Neural cell (in vitro differentiated cells): ENCODE measurements at regions not wholly inside any gene's neighbourhood (a gene's known extent, or its start where the extent isn't known, plus 50 kb on each side); places are given as distances from the start of the nearest gene placed in this dataset.

Source experiments
- H2AFZ ChIP-seq: fragments of 200-600, 300-800 bp; sonication (generic), shearing (Covaris generic); 2 replicates; pipeline ENCODE4 v1.6.0; 2014; ENCODE audit warnings: low read depth, mild to moderate bottlenecking, antibody characterized with exemption, low read length, moderate library complexity
- H3F3A ChIP-seq: fragments of 200-600 bp; shearing (Covaris generic); 2 replicates; pipeline ENCODE4 v1.6.1; 2016; ENCODE audit warnings: mild to moderate bottlenecking, moderate library complexity, mixed read lengths, antibody characterized with exemption, low read length; ENCODE audit not compliant: insufficient read depth, poor library complexity, severe bottlenecking
- H3K27ac ChIP-seq: fragments of 200-600, 300-800 bp; sonication (generic), shearing (Covaris generic); 2 replicates; pipeline ENCODE4 v1.5.1; 2014; ENCODE audit warnings: mild to moderate bottlenecking, low read length, moderate library complexity
- H3K27me3 ChIP-seq: fragments of 300-800, 200-600 bp; sonication (generic), shearing (Covaris generic); 2 replicates; pipeline ENCODE4 v1.6.0; 2014; ENCODE audit warnings: mild to moderate bottlenecking, low read depth, low read length, moderate library complexity; ENCODE audit not compliant: insufficient read depth
- H3K36me3 ChIP-seq: fragments of 300-800, 200-600 bp; sonication (generic), shearing (Covaris generic); 2 replicates; pipeline ENCODE4 v1.5.1; 2014; ENCODE audit warnings: mild to moderate bottlenecking, antibody characterized with exemption, low read length, moderate library complexity; ENCODE audit not compliant: insufficient read depth
- H3K4me2 ChIP-seq: fragments of 300-800, 200-600 bp; sonication (generic), shearing (Covaris generic); 2 replicates; pipeline ENCODE4 v1.6.0; 2014; ENCODE audit warnings: mild to moderate bottlenecking, low read length
- H3K4me3 ChIP-seq: fragments of 300-800, 200-600 bp; sonication (generic), shearing (Covaris generic); 2 replicates; pipeline ENCODE4 v1.5.1; 2014; ENCODE audit warnings: mild to moderate bottlenecking, low read length, moderate library complexity
- H3K79me2 ChIP-seq: fragments of 200-600 bp; shearing (Covaris generic); replicated peaks from 2 replicates; pipeline ENCODE4 v1.6.0; 2014; ENCODE audit warnings: mild to moderate bottlenecking, low read length, moderate library complexity; ENCODE audit not compliant: insufficient read depth
- H3K9ac ChIP-seq: fragments of 300-800, 200-600 bp; sonication (generic), shearing (Covaris generic); 2 replicates; pipeline ENCODE4 v1.6.1; 2016; ENCODE audit warnings: mild to moderate bottlenecking, low read length, mixed read lengths
- H3K9me2 ChIP-seq: fragments of 200-600 bp; shearing (Covaris generic); 2 replicates; pipeline ENCODE4 v1.6.1; 2016; ENCODE audit warnings: mild to moderate bottlenecking, low read length, mixed read lengths; ENCODE audit not compliant: insufficient read depth
- H3K9me3 ChIP-seq: fragments of 200-600, 300-800 bp; sonication (generic), shearing (Covaris generic); 2 replicates; pipeline ENCODE4 v1.6.1; 2016; ENCODE audit warnings: mild to moderate bottlenecking, mixed run types, low read length, moderate library complexity, mixed read lengths
- H4K20me1 ChIP-seq: fragments of 200-600 bp; shearing (Covaris generic); 2 replicates; pipeline ENCODE4 v1.6.1; 2016; ENCODE audit warnings: mild to moderate bottlenecking, mixed run types; ENCODE audit not compliant: insufficient read depth
- EP300 ChIP-seq: fragments of 450-650 bp; conservative IDR thresholded peaks from 2 replicates; pipeline ENCODE4 v1.6.1; 2014; ENCODE audit warnings: antibody characterized with exemption, mild to moderate bottlenecking, moderate library complexity; ENCODE audit not compliant: poor library complexity, severe bottlenecking
- EZH2 ChIP-seq: fragments of 200-600, 300-800 bp; shearing (Covaris generic), sonication (generic); IDR thresholded peaks from 2 replicates; pipeline ENCODE4 v1.6.1; 2014; ENCODE audit warnings: antibody characterized with exemption, low read length, borderline replicate concordance, mild to moderate bottlenecking; ENCODE audit not compliant: insufficient read depth, poor library complexity, severe bottlenecking
- MXI1 ChIP-seq: fragments of 450-650 bp; conservative IDR thresholded peaks from 2 replicates; pipeline ENCODE4 v1.6.1; 2014; ENCODE audit warnings: antibody characterized with exemption, mild to moderate bottlenecking; ENCODE audit not compliant: poor library complexity, severe bottlenecking
- POLR2AphosphoS5 ChIP-seq: IDR thresholded peaks from 2 replicates; pipeline ENCODE4 v1.6.1; 2012
- RAD21 ChIP-seq: fragments of 450-650 bp; conservative IDR thresholded peaks from 2 replicates; pipeline ENCODE4 v1.6.1; 2014; ENCODE audit warnings: antibody characterized with exemption, mild to moderate bottlenecking, moderate library complexity
- SMC3 ChIP-seq: fragments of 450-650 bp; conservative IDR thresholded peaks from 2 replicates; pipeline ENCODE4 v1.6.1; 2014; ENCODE audit warnings: antibody characterized with exemption, mild to moderate bottlenecking, moderate library complexity; ENCODE audit not compliant: poor library complexity
- TAF1 ChIP-seq: IDR thresholded peaks from 2 replicates; pipeline ENCODE4 v1.6.1; 2012; ENCODE audit warnings: low read depth
- TF ChIP-seq, protein P1 (sequence below): IDR thresholded peaks from 2 replicates; pipeline ENCODE4 v1.6.1; 2012; ENCODE audit warnings: borderline replicate concordance
- TF ChIP-seq, protein P2 (sequence below): fragments of 450-650 bp; IDR thresholded peaks from 2 replicates; pipeline ENCODE4 v1.5.1; 2014; ENCODE audit warnings: antibody characterized with exemption, mild to moderate bottlenecking, moderate library complexity; ENCODE audit not compliant: poor library complexity, severe bottlenecking

DNA sequence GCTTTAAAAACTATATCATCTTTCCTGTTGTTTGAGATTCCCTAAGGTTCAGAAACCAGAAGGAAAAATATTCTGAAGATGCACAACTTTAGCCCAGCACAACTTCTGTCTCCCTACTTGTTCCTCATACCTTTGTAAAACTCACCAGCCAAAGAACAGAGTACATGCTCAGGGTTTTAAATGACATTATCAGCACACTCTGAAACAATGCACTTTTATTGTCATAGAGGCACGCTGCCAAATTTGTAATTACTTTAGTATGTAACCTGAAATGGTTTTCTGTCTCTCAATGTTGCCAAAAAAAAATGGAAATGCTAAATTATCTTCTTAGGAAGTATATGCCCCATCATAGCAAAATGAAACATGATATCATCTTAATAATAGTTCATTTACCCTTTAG is 383.6 kb upstream of the CDH6 start:
- H3K4me2 ChIP-seq, result no peak overlapping the region
- no peak overlapping the region for H3K9ac ChIP-seq
- no peaks in the 10 kb centered on the region for H3K79me2 ChIP-seq
- no peak overlapping the region for H2AFZ ChIP-seq
- no peaks in the 10 kb centered on the region for H3K9me2 ChIP-seq
- H3K36me3 ChIP-seq, result no peaks in the 10 kb centered on the region
- no peak for TF ChIP-seq TAF1
- TF ChIP-seq, protein P1, sequence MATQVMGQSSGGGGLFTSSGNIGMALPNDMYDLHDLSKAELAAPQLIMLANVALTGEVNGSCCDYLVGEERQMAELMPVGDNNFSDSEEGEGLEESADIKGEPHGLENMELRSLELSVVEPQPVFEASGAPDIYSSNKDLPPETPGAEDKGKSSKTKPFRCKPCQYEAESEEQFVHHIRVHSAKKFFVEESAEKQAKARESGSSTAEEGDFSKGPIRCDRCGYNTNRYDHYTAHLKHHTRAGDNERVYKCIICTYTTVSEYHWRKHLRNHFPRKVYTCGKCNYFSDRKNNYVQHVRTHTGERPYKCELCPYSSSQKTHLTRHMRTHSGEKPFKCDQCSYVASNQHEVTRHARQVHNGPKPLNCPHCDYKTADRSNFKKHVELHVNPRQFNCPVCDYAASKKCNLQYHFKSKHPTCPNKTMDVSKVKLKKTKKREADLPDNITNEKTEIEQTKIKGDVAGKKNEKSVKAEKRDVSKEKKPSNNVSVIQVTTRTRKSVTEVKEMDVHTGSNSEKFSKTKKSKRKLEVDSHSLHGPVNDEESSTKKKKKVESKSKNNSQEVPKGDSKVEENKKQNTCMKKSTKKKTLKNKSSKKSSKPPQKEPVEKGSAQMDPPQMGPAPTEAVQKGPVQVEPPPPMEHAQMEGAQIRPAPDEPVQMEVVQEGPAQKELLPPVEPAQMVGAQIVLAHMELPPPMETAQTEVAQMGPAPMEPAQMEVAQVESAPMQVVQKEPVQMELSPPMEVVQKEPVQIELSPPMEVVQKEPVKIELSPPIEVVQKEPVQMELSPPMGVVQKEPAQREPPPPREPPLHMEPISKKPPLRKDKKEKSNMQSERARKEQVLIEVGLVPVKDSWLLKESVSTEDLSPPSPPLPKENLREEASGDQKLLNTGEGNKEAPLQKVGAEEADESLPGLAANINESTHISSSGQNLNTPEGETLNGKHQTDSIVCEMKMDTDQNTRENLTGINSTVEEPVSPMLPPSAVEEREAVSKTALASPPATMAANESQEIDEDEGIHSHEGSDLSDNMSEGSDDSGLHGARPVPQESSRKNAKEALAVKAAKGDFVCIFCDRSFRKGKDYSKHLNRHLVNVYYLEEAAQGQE, result no peak
- TF ChIP-seq, protein P2, sequence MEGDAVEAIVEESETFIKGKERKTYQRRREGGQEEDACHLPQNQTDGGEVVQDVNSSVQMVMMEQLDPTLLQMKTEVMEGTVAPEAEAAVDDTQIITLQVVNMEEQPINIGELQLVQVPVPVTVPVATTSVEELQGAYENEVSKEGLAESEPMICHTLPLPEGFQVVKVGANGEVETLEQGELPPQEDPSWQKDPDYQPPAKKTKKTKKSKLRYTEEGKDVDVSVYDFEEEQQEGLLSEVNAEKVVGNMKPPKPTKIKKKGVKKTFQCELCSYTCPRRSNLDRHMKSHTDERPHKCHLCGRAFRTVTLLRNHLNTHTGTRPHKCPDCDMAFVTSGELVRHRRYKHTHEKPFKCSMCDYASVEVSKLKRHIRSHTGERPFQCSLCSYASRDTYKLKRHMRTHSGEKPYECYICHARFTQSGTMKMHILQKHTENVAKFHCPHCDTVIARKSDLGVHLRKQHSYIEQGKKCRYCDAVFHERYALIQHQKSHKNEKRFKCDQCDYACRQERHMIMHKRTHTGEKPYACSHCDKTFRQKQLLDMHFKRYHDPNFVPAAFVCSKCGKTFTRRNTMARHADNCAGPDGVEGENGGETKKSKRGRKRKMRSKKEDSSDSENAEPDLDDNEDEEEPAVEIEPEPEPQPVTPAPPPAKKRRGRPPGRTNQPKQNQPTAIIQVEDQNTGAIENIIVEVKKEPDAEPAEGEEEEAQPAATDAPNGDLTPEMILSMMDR, result no peak
- no peaks in the 10 kb centered on the region for H3K9me3 ChIP-seq
- H3F3A ChIP-seq, result no peaks in the 10 kb centered on the region
- H3K27ac ChIP-seq, result no peak overlapping the region
- H3K4me3 ChIP-seq, result no peak overlapping the region
- no peaks in the 10 kb centered on the region for H4K20me1 ChIP-seq
- no peaks in the 10 kb centered on the region for H3K27me3 ChIP-seq

DNA sequence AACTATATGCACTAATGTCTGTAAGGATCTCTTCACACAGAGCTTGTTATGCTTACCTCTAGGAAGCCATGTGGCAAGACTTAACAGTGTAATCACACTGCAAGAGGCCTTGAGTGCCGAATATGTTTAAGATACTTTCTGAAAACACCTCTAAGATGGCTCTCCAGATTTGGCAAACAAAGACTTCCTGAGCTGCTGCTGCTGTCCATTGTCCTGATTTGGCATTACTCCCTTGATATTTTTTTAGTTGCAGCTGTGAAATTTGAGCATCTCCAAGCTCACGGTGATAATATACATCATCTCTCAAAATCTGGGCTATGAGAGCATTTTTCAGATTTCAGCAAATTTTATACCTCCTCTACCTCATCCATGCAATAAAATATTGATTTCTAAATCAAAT is 384.5 kb upstream of the CDH6 start:
- Histone ChIP-seq H3K27me3 (no peaks in the 10 kb centered on the region), H3K9me3 (no peaks in the 10 kb centered on the region)

More for the DNA sequence above, 384.5 kb upstream of the CDH6 start:
- Histone ChIP-seq H3K36me3 (no peaks in the 10 kb centered on the region), H3K9me2 (no peaks in the 10 kb centered on the region), H4K20me1 (no peaks in the 10 kb centered on the region), H3K9ac (no peak overlapping the region), H3K27ac (no peak overlapping the region), H3K4me2 (no peak overlapping the region), H3F3A (no peaks in the 10 kb centered on the region), H3K4me3 (no peak overlapping the region), H3K79me2 (no peaks in the 10 kb centered on the region), H2AFZ (no peak overlapping the region)
- TF ChIP-seq EP300 (no peak), SMC3 (no peak), MXI1 (no peak), POLR2AphosphoS5 (no peak), RAD21 (no peak), TAF1 (no peak), EZH2 (no peak)
- TF ChIP-seq, protein P1, result no peak
